ENCODE measurements at regions not wholly inside any gene's neighbourhood (a gene's known extent, or its start where the extent isn't known, plus 50 kb on each side); places are given as distances from the start of the nearest gene placed in this dataset.

- Histone ChIP-seq H3K4me1 (ENCODE audit: control insufficient read depth, insufficient read depth, low read length) (no peaks in the 10 kb centered on the region), H3K9ac (ENCODE audit: control insufficient read depth, insufficient read depth, low read length) (no peak overlapping the region), H3K36me3 (ENCODE audit: control insufficient read depth in 2 of 2, insufficient read depth in 2 of 2, low read length in 1 of 2) (no peaks in the 10 kb centered on the region), H3K27ac (ENCODE audit: control insufficient read depth, insufficient read depth) (no peak overlapping the region), H3K4me2 (ENCODE audit: control insufficient read depth, insufficient read depth) (no peak overlapping the region), H3K79me2 (ENCODE audit: control insufficient read depth, insufficient read depth, low read length) (no peaks in the 10 kb centered on the region), H3K4me3 (no peak overlapping the region), H3K9me3 (replicated peaks; ENCODE audit: control insufficient read depth, insufficient read depth, low read length) (no peaks in the 10 kb centered on the region), H3K27me3 (replicated peaks in 1 of 2; ENCODE audit: control insufficient read depth in 2 of 2, insufficient read depth in 2 of 2, low read length in 1 of 2) (no peaks in the 10 kb centered on the region), H4K20me1 (ENCODE audit: control insufficient read depth, insufficient read depth) (no peaks in the 10 kb centered on the region), H2AFZ (ENCODE audit: control insufficient read depth, low read depth, low read length) (no peak overlapping the region)
- in situ Hi-C loops (cut with MboI) (no loop called here), intact Hi-C loops (cut with micrococcal nuclease; ENCODE audit: unreplicated experiment) (no loop called here)
- ChIA-PET CTCF (no interaction called here), SMC1A (ENCODE audit: uncharacterized antibody, unreplicated experiment) (no interaction called here), POLR2A (no interaction called here), RAD21 (ENCODE audit: unreplicated experiment) (no interaction called here)
- no peak for DNase-seq (ENCODE audit: low read depth, low spot score)
- TF ChIP-seq HDGF (IDR thresholded peaks at IDR 0.05) (no peak), ZZZ3 (IDR thresholded peaks at IDR 0.05; ENCODE audit: control insufficient read depth, insufficient read length, low read depth) (no peak)
- ATAC-seq = no peak
- no TSS peak for BruUV-seq (replicated peaks)
- FAIRE-seq = no peak
These were observed 1353.8 kb downstream of the C4orf33 start for GRCh38 chr4:130449741-130450140.

- ChIA-PET SMC1A (ENCODE audit: uncharacterized antibody, unreplicated experiment) (interaction anchor here (0.7 kb wide), 1 partner anchor 8 kb away, joined by 3 read pairs; no protein-coding TSS in a partner anchor), CTCF (no interaction called here), POLR2A (no interaction called here), RAD21 (ENCODE audit: unreplicated experiment) (no interaction called here)
- no peaks in the 10 kb centered on the region for H3K27me3 ChIP-seq (replicated peaks in 1 of 2; ENCODE audit: control insufficient read depth in 2 of 2, insufficient read depth in 2 of 2, low read length in 1 of 2)
- no peaks in the 10 kb centered on the region for H3K79me2 ChIP-seq (ENCODE audit: control insufficient read depth, insufficient read depth, low read length)
- in situ Hi-C loops (cut with MboI) (no loop called here), intact Hi-C loops (cut with micrococcal nuclease; ENCODE audit: unreplicated experiment) (no loop called here)
- no peak overlapping the region for H3K4me3 ChIP-seq
- no TSS peak for BruUV-seq (replicated peaks)
- DNase-seq (ENCODE audit: low read depth, low spot score) (no peak), ATAC-seq (no peak), FAIRE-seq (no peak)
- no peak overlapping the region for H2AFZ ChIP-seq (ENCODE audit: control insufficient read depth, low read depth, low read length)
- no peaks in the 10 kb centered on the region for H3K36me3 ChIP-seq (ENCODE audit: control insufficient read depth in 2 of 2, insufficient read depth in 2 of 2, low read length in 1 of 2)
- 0% methylated on average over 2 of the region's 2 CpGs for WGBS (ENCODE audit: insufficient coverage, insufficient replicate concordance, low lambda C conversion rate, missing lambda C conversion rate)
- no peaks in the 10 kb centered on the region for H3K4me1 ChIP-seq (ENCODE audit: control insufficient read depth, insufficient read depth, low read length)
- no peaks in the 10 kb centered on the region for H4K20me1 ChIP-seq (ENCODE audit: control insufficient read depth, insufficient read depth)
- H3K27ac ChIP-seq (ENCODE audit: control insufficient read depth, insufficient read depth) = no peak overlapping the region
- H3K4me2 ChIP-seq (ENCODE audit: control insufficient read depth, insufficient read depth) = no peak overlapping the region
- no peak overlapping the region for H3K9ac ChIP-seq (ENCODE audit: control insufficient read depth, insufficient read depth, low read length)
- H3K9me3 ChIP-seq (replicated peaks; ENCODE audit: control insufficient read depth, insufficient read depth, low read length) = no peaks in the 10 kb centered on the region
- TF ChIP-seq TCF7 (IDR thresholded peaks at IDR 0.05; ENCODE audit: borderline replicate concordance) = no peak
- TF ChIP-seq ETV6 (conservative IDR thresholded peaks at IDR 0.05 in 1 of 2, IDR thresholded peaks at IDR 0.05 in 1 of 2; ENCODE audit: borderline replicate concordance in 1 of 2, low read depth in 1 of 2) = no peak
- no peak for TF ChIP-seq GATAD2B (conservative IDR thresholded peaks at IDR 0.05; ENCODE audit: low read depth)
- TF ChIP-seq NR2F1 (conservative IDR thresholded peaks at IDR 0.05) = no peak
- no peak for TF ChIP-seq BMI1 (IDR thresholded peaks at IDR 0.05; ENCODE audit: borderline replicate concordance)
- no peak for TF ChIP-seq ASH2L (IDR thresholded peaks at IDR 0.05; ENCODE audit: borderline replicate concordance, low read depth)
- TF ChIP-seq ZBTB33 (IDR thresholded peaks at IDR 0.05) = no peak
- no peak for TF ChIP-seq RFX5 (IDR thresholded peaks at IDR 0.05; ENCODE audit: low read depth, low read length)
- no peak for TF ChIP-seq IKZF1 (conservative IDR thresholded peaks at IDR 0.05)
- TF ChIP-seq RELB (IDR thresholded peaks at IDR 0.05; ENCODE audit: low read depth) = no peak
- TF ChIP-seq HSF1 (IDR thresholded peaks at IDR 0.05; ENCODE audit: low read depth, low read length) = no peak
- TF ChIP-seq E2F4 (IDR thresholded peaks at IDR 0.05; ENCODE audit: low read depth, low read length) = no peak
These were observed 1372.4 kb downstream of the C4orf33 start for GRCh38 chr4:130468340-130468739.

Data from GM12878 (cell line).